HCT116 (cell line): ENCODE measurements at regions not wholly inside any gene's neighbourhood (a gene's known extent, or its start where the extent isn't known, plus 50 kb on each side); places are given as distances from the start of the nearest gene placed in this dataset.

ENCODE experiments used
- ATAC-seq: fragments of 200-7000 bp; cut with Tn5 transposase; 2 replicates; pipeline ENCODE4 v1.9.1; 2020; ENCODE audit warnings: mild to moderate bottlenecking, moderate library complexity
- BruUV-seq: library from RNA; stranded (reverse); fragments of 400-500 nt; replicated peaks from 2 replicates; lab custom pipeline; 2021; lab: Mats Ljungman, UMichigan
- CTCF ChIA-PET: fragments of 300-600 bp; sonication (Branson Sonifier 250); formaldehyde crosslinking; loops from one replicate; lab custom pipeline; 2021; ENCODE audit warnings: antibody characterized with exemption; lab: Charles Lee
- POLR2A ChIA-PET: fragments of 300-600, 350-600 bp; sonication (Branson Sonifier 250); formaldehyde crosslinking; loops from one replicate; lab custom pipeline; 2021; ENCODE audit warnings: antibody characterized with exemption; lab: Charles Lee
- RAD21 ChIA-PET, 2 experiments: fragments of 300-600 bp; sonication (Branson Sonifier 250); formaldehyde crosslinking; loops; one replicate each; lab custom pipeline; 2023; ENCODE audit warnings: low total read pairs in 2 of 2; ENCODE audit not compliant: uncharacterized antibody in 2 of 2, unreplicated experiment in 2 of 2, low non-redundant PET in 1 of 2; lab: Charles Lee
- DNase-seq: peaks from one replicate; pipeline ENCODE4 v3.0.0-alpha.2; 2010; ENCODE audit warnings: low read depth, low spot score
- H2AFZ ChIP-seq: fragments of 200-600 bp; shearing (Covaris generic), sonication (generic); 2 replicates; pipeline ENCODE4 v1.6.1; 2017; ENCODE audit warnings: low read depth, mixed run types, mixed read lengths, antibody characterized with exemption, low read length; ENCODE audit not compliant: poor library complexity, severe bottlenecking
- H3K27ac ChIP-seq: 2 replicates; pipeline ENCODE4 v1.5.1; 2012; ENCODE audit warnings: low read depth, low read length
- H3K27me3 ChIP-seq: fragments of 200-600 bp; sonication (generic); 2 replicates; pipeline ENCODE4 v1.6.1; 2016; ENCODE audit warnings: mixed run types, low read length, mixed read lengths; ENCODE audit not compliant: insufficient read depth
- H3K36me3 ChIP-seq, 2 experiments: fragments of 200-500 bp in 1 of 2; fragments of 200-600 bp in 1 of 2; sonication (Bioruptor generic) in 1 of 2; sonication (generic) in 1 of 2; 2 replicates each; pipeline versions ENCODE4 v1.5.1 to v1.6.1; 2014 to 2016; ENCODE audit warnings: low read length in 2 of 2, inconsistent platforms in 1 of 2, mixed read lengths in 1 of 2, mixed run types in 1 of 2; ENCODE audit not compliant: insufficient read depth in 2 of 2, control insufficient read depth in 1 of 2
- H3K4me1 ChIP-seq, 2 experiments: fragments of 200-600 bp in 1 of 2; sonication (generic) in 1 of 2; 2 replicates each; pipeline versions ENCODE4 v1.5.1 to v1.6.1; 2012 to 2017; ENCODE audit warnings: low read length in 2 of 2, inconsistent platforms in 1 of 2, mild to moderate bottlenecking in 1 of 2, mixed read lengths in 1 of 2, mixed run types in 1 of 2, moderate library complexity in 1 of 2; ENCODE audit not compliant: insufficient read depth in 2 of 2, control insufficient read depth in 1 of 2
- H3K4me2 ChIP-seq: fragments of 200-600 bp; sonication (generic); 2 replicates; pipeline ENCODE4 v1.6.1; 2017; ENCODE audit warnings: mixed run types, low read length, mixed read lengths
- H3K4me3 ChIP-seq, 2 experiments: fragments of 200-600 bp in 1 of 2; sonication (generic) in 1 of 2; replicated peaks in 1 of 2; 2 replicates each; pipeline ENCODE4 v1.5.1; 2011 to 2016; ENCODE audit warnings: low read length in 2 of 2, control low read depth in 1 of 2, low read depth in 1 of 2, mild to moderate bottlenecking in 1 of 2, mixed read lengths in 1 of 2, mixed run types in 1 of 2
- H3K79me2 ChIP-seq: fragments of 200-600 bp; sonication (generic); 2 replicates; pipeline ENCODE4 v1.6.1; 2017; ENCODE audit warnings: mild to moderate bottlenecking, mixed run types, low read length, moderate library complexity, mixed read lengths; ENCODE audit not compliant: insufficient read depth
- H3K9ac ChIP-seq: fragments of 200-600 bp; sonication (generic); 2 replicates; pipeline ENCODE4 v1.6.1; 2016; ENCODE audit warnings: low read length, mixed read lengths
- H3K9me2 ChIP-seq: fragments of 200-600 bp; sonication (generic), shearing (Covaris generic); 2 replicates; pipeline ENCODE4 v1.6.1; 2017; ENCODE audit warnings: mixed run types, mild to moderate bottlenecking, moderate library complexity; ENCODE audit not compliant: insufficient read depth
- H3K9me3 ChIP-seq, 2 experiments: fragments of 200-500 bp in 1 of 2; fragments of 200-600 bp in 1 of 2; sonication (Bioruptor generic) in 1 of 2; sonication (generic) in 1 of 2; 2 replicates each; pipeline ENCODE4 v1.6.1; 2014 to 2017; ENCODE audit warnings: low read length in 2 of 2, mixed read lengths in 2 of 2, inconsistent platforms in 1 of 2, low read depth in 1 of 2, mild to moderate bottlenecking in 1 of 2, mixed run types in 1 of 2, moderate library complexity in 1 of 2; ENCODE audit not compliant: control insufficient read depth in 1 of 2, insufficient read depth in 1 of 2
- H4K20me1 ChIP-seq: fragments of 200-600 bp; sonication (generic), shearing (Covaris generic); 2 replicates; pipeline ENCODE4 v1.6.1; 2017; ENCODE audit warnings: mixed run types, mild to moderate bottlenecking, moderate library complexity; ENCODE audit not compliant: insufficient read depth
- ELF1 ChIP-seq: IDR thresholded peaks from 2 replicates; pipeline ENCODE4 v1.6.1; 2012; ENCODE audit warnings: low read depth, borderline replicate concordance
- EZH2 ChIP-seq: fragments of 200-600 bp; sonication (generic); IDR thresholded peaks from 2 replicates; pipeline ENCODE4 v1.6.1; 2017; ENCODE audit warnings: antibody characterized with exemption, mixed run types
- EZH2phosphoT487 ChIP-seq: fragments of 200-600 bp; IDR thresholded peaks from 2 replicates; pipeline ENCODE4 v1.6.1; 2018; ENCODE audit warnings: antibody characterized with exemption, borderline replicate concordance
- POLR2A ChIP-seq: IDR thresholded peaks from 2 replicates; pipeline ENCODE4 v1.7.0; 2011; ENCODE audit warnings: borderline replicate concordance; ENCODE audit not compliant: insufficient read depth, insufficient read length; ENCODE audit errors: extremely low read depth
- POLR2AphosphoS5 ChIP-seq: IDR thresholded peaks from 2 replicates; pipeline ENCODE4 v1.6.1; 2011; ENCODE audit warnings: mild to moderate bottlenecking, low read depth, low read length, moderate library complexity
- SRF ChIP-seq: IDR thresholded peaks from 2 replicates; pipeline ENCODE4 v1.6.1; 2012; ENCODE audit warnings: low read depth
- intact Hi-C: fragments of 100-400 bp; cut with micrococcal nuclease; formaldehyde crosslinking; loops from 2 replicates; pipeline ENCODE4 v1.10.0; 2022
- TF ChIP-seq, protein P1 (sequence below): IDR thresholded peaks from 2 replicates; pipeline ENCODE4 v1.6.1; 2012
- TF ChIP-seq, protein P2 (sequence below), 3 experiments: fragments of 200-600 bp in 1 of 3; sonication (generic) in 1 of 3; IDR thresholded peaks in 2 of 3; conservative IDR thresholded peaks in 1 of 3; 2 replicates each; pipeline ENCODE4 v1.5.1; 2012 to 2017; ENCODE audit warnings: low read depth in 2 of 3, low read length in 2 of 3, antibody characterized with exemption in 1 of 3, borderline replicate concordance in 1 of 3, control low read depth in 1 of 3, mild to moderate bottlenecking in 1 of 3, mixed read lengths in 1 of 3, mixed run types in 1 of 3, moderate library complexity in 1 of 3; ENCODE audit not compliant: insufficient read depth in 1 of 3

DNA sequence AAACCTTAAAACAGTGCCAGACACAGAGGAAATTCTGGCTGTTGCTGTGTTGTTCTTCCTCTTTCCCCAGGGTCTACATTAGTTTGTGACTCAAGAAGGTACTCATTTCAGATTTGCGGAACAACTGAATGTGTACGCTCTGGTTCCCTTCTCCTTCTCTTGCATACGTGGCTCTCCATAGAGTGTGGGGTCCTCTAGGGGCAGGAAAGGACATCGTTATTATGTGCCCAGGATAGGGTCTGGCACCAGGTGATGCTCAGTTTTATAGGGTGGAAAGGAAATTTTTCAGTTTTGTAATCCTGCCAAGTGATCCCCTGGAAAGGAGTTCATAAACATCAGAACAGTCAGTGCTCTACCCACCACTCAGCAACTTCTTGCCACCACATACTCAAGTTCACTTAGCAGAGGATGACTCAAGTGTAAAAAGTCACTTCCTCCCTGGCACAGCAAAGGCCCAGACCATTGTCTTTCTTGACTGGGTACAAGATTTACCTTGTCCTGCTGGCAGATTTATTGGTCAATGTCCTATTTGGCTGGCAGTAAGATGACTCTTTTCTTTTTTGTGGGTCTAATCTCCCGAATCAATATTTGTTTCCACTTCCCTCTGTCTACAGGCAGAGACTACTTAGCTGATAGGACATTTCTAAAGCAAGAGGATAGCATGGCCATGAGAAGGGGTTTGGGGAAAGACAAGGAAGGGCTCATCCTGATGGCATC is 246.0 kb upstream of the TENM4 start:
- no peak overlapping the region for H3K4me2 ChIP-seq
- no peaks in the 10 kb centered on the region for H4K20me1 ChIP-seq
- no peak overlapping the region for H3K27ac ChIP-seq
- H2AFZ ChIP-seq = no peak overlapping the region
- H3K9me3 ChIP-seq = peaks cover 0 to 13% of the 10 kb centered on the region in 2 experiments; a peak in 1 of 4 replicates
- DNase-seq (no peak), ATAC-seq (no peak)
- H3K4me3 ChIP-seq = no peak overlapping the region
- POLR2A ChIA-PET = no interaction called here
- TF ChIP-seq EZH2 (no peak), ELF1 (no peak), POLR2A (no peak), POLR2AphosphoS5 (no peak), SRF (no peak), EZH2phosphoT487 (no peak)
- TF ChIP-seq, protein P1, sequence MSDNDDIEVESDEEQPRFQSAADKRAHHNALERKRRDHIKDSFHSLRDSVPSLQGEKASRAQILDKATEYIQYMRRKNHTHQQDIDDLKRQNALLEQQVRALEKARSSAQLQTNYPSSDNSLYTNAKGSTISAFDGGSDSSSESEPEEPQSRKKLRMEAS = no peak
- TF ChIP-seq, protein P2, sequence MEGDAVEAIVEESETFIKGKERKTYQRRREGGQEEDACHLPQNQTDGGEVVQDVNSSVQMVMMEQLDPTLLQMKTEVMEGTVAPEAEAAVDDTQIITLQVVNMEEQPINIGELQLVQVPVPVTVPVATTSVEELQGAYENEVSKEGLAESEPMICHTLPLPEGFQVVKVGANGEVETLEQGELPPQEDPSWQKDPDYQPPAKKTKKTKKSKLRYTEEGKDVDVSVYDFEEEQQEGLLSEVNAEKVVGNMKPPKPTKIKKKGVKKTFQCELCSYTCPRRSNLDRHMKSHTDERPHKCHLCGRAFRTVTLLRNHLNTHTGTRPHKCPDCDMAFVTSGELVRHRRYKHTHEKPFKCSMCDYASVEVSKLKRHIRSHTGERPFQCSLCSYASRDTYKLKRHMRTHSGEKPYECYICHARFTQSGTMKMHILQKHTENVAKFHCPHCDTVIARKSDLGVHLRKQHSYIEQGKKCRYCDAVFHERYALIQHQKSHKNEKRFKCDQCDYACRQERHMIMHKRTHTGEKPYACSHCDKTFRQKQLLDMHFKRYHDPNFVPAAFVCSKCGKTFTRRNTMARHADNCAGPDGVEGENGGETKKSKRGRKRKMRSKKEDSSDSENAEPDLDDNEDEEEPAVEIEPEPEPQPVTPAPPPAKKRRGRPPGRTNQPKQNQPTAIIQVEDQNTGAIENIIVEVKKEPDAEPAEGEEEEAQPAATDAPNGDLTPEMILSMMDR (IDR thresholded peaks at IDR 0.05 in 2 of 3, conservative IDR thresholded peaks at IDR 0.05 in 1 of 3; ENCODE audit: borderline replicate concordance in 1 of 3, insufficient read depth in 1 of 3, low read depth in 2 of 3, low read length in 2 of 3) = no peak
- CTCF ChIA-PET = no interaction called here
- RAD21 ChIA-PET = no interaction called here
- BruUV-seq = no TSS peak
- intact Hi-C loops = no loop called here
- H3K27me3 ChIP-seq = no peaks in the 10 kb centered on the region
- no peaks in the 10 kb centered on the region for H3K36me3 ChIP-seq
- H3K4me1 ChIP-seq = no peaks in the 10 kb centered on the region
- no peaks in the 10 kb centered on the region for H3K9me2 ChIP-seq
- no peaks in the 10 kb centered on the region for H3K79me2 ChIP-seq
- H3K9ac ChIP-seq = no peak overlapping the region
